ENCODE measurements at regions not wholly inside any gene's neighbourhood (a gene's known extent, or its start where the extent isn't known, plus 50 kb on each side); places are given as distances from the start of the nearest gene placed in this dataset.

- Histone ChIP-seq H3K4me3 (no peak overlapping the region), H3K9me3 (no peaks in the 10 kb centered on the region), H3K27me3 (no peaks in the 10 kb centered on the region), H3K4me1 (no peaks in the 10 kb centered on the region), H3K27ac (no peak overlapping the region), H3K36me3 (no peaks in the 10 kb centered on the region)
- no peak for ATAC-seq
- 95% methylated on average over 5 of the region's 5 CpGs; no CpG with 5 or more reads in 1 of the 2 donors for WGBS, 2 donors (ENCODE audit: low coverage in 1 of 2)
- TF ChIP-seq CTCF (IDR thresholded peaks at IDR 0.05) (no peak), POLR2AphosphoS5 (IDR thresholded peaks at IDR 0.05) (no peak), EP300 (IDR thresholded peaks at IDR 0.05) (no peak), POLR2A (IDR thresholded peaks at IDR 0.05) (no peak)
Measured at GRCh38 chr2:139259422-139260051, 479.3 kb upstream of the NXPH2 start.

- 73 to 82% methylated on average over 3 of the region's 3 CpGs for WGBS, 2 donors (ENCODE audit: low coverage in 1 of 2)
- TF ChIP-seq CTCF (IDR thresholded peaks at IDR 0.05) (no peak), EP300 (IDR thresholded peaks at IDR 0.05) (no peak), POLR2AphosphoS5 (IDR thresholded peaks at IDR 0.05) (no peak), POLR2A (IDR thresholded peaks at IDR 0.05) (no peak)
- Histone ChIP-seq H3K4me1 (no peaks in the 10 kb centered on the region), H3K27me3 (no peaks in the 10 kb centered on the region), H3K27ac (no peak overlapping the region), H3K9me3 (no peaks in the 10 kb centered on the region), H3K36me3 (no peaks in the 10 kb centered on the region), H3K4me3 (no peak overlapping the region)
- ATAC-seq: no peak
Measured at GRCh38 chr2:139241286-139241685, 461.1 kb upstream of the NXPH2 start.

GRCh38 chr2:139237023-139237422 lies 456.8 kb upstream of the NXPH2 start:
- TF ChIP-seq POLR2AphosphoS5 (IDR thresholded peaks at IDR 0.05) (no peak), EP300 (IDR thresholded peaks at IDR 0.05) (no peak), POLR2A (IDR thresholded peaks at IDR 0.05) (no peak), CTCF (IDR thresholded peaks at IDR 0.05) (no peak)
- no peak for ATAC-seq
- WGBS, 2 donors (ENCODE audit: low coverage in 1 of 2): 89 to 100% methylated on average over 1 to 3 of the region's 3 CpGs

GRCh38 chr2:139230881-139231280 lies 450.7 kb upstream of the NXPH2 start:
- TF ChIP-seq POLR2AphosphoS5 (IDR thresholded peaks at IDR 0.05) (no peak), CTCF (IDR thresholded peaks at IDR 0.05) (no peak)
- H3K4me3 ChIP-seq: no peak overlapping the region
- H3K4me1 ChIP-seq: no peaks in the 10 kb centered on the region
- no peaks in the 10 kb centered on the region for H3K9me3 ChIP-seq
- 56 to 69% methylated on average over 5 of the region's 5 CpGs for WGBS, 2 donors (ENCODE audit: low coverage in 1 of 2)
- no peak overlapping the region for H3K27ac ChIP-seq
- no peaks in the 10 kb centered on the region for H3K27me3 ChIP-seq
- no peak for ATAC-seq
- no peaks in the 10 kb centered on the region for H3K36me3 ChIP-seq

More at GRCh38 chr2:139237023-139237422, 456.8 kb upstream of the NXPH2 start:
- Histone ChIP-seq H3K9me3 (no peaks in the 10 kb centered on the region), H3K27me3 (no peaks in the 10 kb centered on the region), H3K36me3 (no peaks in the 10 kb centered on the region), H3K4me1 (no peaks in the 10 kb centered on the region), H3K4me3 (no peak overlapping the region), H3K27ac (no peak overlapping the region)

- no peaks in the 10 kb centered on the region for H3K9me3 ChIP-seq
- no peaks in the 10 kb centered on the region for H3K36me3 ChIP-seq
- no peaks in the 10 kb centered on the region for H3K4me1 ChIP-seq
- H3K4me3 ChIP-seq: no peak overlapping the region
- WGBS, 2 donors (ENCODE audit: low coverage in 1 of 2): 83 to 100% methylated on average over 1 to 2 of the region's 2 CpGs
- no peak for TF ChIP-seq POLR2A (IDR thresholded peaks at IDR 0.05)
- no peak for TF ChIP-seq EP300 (IDR thresholded peaks at IDR 0.05)
- TF ChIP-seq CTCF (IDR thresholded peaks at IDR 0.05): no peak
- no peak for TF ChIP-seq POLR2AphosphoS5 (IDR thresholded peaks at IDR 0.05)
- no peaks in the 10 kb centered on the region for H3K27me3 ChIP-seq
- ATAC-seq: no peak
- H3K27ac ChIP-seq: no peak overlapping the region
Measured at GRCh38 chr2:139228276-139228675, 448.1 kb upstream of the NXPH2 start.

All from gastroesophageal sphincter (tissue), 4 donors.